SH-SY5Y (cell line): ENCODE measurements at regions not wholly inside any gene's neighbourhood (a gene's known extent, or its start where the extent isn't known, plus 50 kb on each side); places are given as distances from the start of the nearest gene placed in this dataset.

Source experiments
- GATA2 ChIP-seq: IDR thresholded peaks from 2 replicates; pipeline ENCODE4 v1.6.1; 2011; ENCODE audit warnings: mild to moderate bottlenecking, low read depth, low read length
- GATA3 ChIP-seq: IDR thresholded peaks from 2 replicates; pipeline ENCODE4 v1.6.1; 2011; ENCODE audit warnings: low read depth, mild to moderate bottlenecking, low read length, moderate library complexity

- TF ChIP-seq GATA2 = no peak
- TF ChIP-seq GATA3 = no peak
Measured at GRCh38 chr9:79946712-79947111, 374.9 kb downstream of the TLE4 start.
